OCI-LY7 (cell line): ENCODE measurements at regions not wholly inside any gene's neighbourhood (a gene's known extent, or its start where the extent isn't known, plus 50 kb on each side); places are given as distances from the start of the nearest gene placed in this dataset.

Experiments
- EZH2phosphoT487 ChIP-seq: fragments of 200-600 bp; sonication (generic); IDR thresholded peaks from 2 replicates; pipeline ENCODE4 v1.6.1; 2018; ENCODE audit warnings: low read depth, borderline replicate concordance, mild to moderate bottlenecking, mixed run types, antibody characterized with exemption, low read length, moderate library complexity, mixed read lengths
- TF ChIP-seq, protein P1 (sequence below): fragments of 200-600 bp; sonication (generic); conservative IDR thresholded peaks from 2 replicates; pipeline ENCODE4 v1.5.1; 2014; ENCODE audit warnings: mild to moderate bottlenecking, antibody characterized with exemption, low read length, moderate library complexity, mixed read lengths

DNA sequence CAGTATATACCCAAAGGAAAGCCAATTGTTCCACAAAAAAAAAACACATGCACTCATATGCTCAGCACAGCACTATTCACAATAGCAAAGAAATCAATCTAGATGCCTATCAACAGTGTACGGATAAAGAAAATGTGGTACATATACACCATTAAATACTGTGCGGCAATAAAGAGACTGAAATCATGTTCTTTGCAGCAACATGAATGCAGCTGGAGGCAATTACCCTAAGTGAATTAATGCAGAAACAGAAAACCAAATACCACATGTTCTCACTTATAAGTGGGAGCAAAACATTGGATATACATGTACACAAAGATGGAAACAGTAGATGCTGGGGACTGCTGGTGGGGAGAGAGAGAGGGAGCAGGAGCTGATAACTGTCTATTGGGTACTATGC, 124.2 kb upstream of the AADACL2 start:
- TF ChIP-seq, protein P1, sequence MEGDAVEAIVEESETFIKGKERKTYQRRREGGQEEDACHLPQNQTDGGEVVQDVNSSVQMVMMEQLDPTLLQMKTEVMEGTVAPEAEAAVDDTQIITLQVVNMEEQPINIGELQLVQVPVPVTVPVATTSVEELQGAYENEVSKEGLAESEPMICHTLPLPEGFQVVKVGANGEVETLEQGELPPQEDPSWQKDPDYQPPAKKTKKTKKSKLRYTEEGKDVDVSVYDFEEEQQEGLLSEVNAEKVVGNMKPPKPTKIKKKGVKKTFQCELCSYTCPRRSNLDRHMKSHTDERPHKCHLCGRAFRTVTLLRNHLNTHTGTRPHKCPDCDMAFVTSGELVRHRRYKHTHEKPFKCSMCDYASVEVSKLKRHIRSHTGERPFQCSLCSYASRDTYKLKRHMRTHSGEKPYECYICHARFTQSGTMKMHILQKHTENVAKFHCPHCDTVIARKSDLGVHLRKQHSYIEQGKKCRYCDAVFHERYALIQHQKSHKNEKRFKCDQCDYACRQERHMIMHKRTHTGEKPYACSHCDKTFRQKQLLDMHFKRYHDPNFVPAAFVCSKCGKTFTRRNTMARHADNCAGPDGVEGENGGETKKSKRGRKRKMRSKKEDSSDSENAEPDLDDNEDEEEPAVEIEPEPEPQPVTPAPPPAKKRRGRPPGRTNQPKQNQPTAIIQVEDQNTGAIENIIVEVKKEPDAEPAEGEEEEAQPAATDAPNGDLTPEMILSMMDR, result no peak
- TF ChIP-seq EZH2phosphoT487, result no peak
